A549 (cell line): ENCODE measurements at regions not wholly inside any gene's neighbourhood (a gene's known extent, or its start where the extent isn't known, plus 50 kb on each side); places are given as distances from the start of the nearest gene placed in this dataset.

Source experiments
- ATAC-seq, 2 experiments: fragments of 200-7000 bp in 1 of 2; fragments of >200 bp in 1 of 2; cut with Nextera tagmentation in 1 of 2; cut with Tn5 transposase in 1 of 2; 3 replicates each; pipeline versions ENCODE4 v1.8.0 to v1.9.1; 2018 to 2020; ENCODE audit warnings: mild to moderate bottlenecking in 1 of 2, moderate library complexity in 1 of 2
- CTCF ChIA-PET: fragments of 300-600 bp; sonication (Branson Sonifier 250); formaldehyde crosslinking; extraction: SDS; loops from one replicate; lab custom pipeline; 2021; ENCODE audit warnings: antibody characterized with exemption, inconsistent platforms; lab: Yijun Ruan, JAX
- POLR2A ChIA-PET: fragments of 350-600 bp; formaldehyde crosslinking; extraction: SDS; loops from one replicate; lab custom pipeline; 2021; ENCODE audit warnings: antibody characterized with exemption, inconsistent platforms; lab: Yijun Ruan, JAX
- DNase-seq, 2 experiments: peaks; one replicate each; pipeline versions ENCODE4 v3.0.0 to v3.0.0-alpha.2; 2011 to 2016; ENCODE audit warnings: low read depth in 1 of 2, low spot score in 1 of 2
- FAIRE-seq: peaks from 2 replicates; lab custom pipeline; 2011; peaks lifted over from hg19 to GRCh38; lab: Jason Lieb, UNC
- H3K27ac ChIP-seq, 2 experiments: fragments of >200 bp; sonication (Bioruptor Twin); formaldehyde crosslinking; 3 replicates each; pipeline ENCODE4 v1.5.1; 2016 to 2017
- H3K4me1 ChIP-seq: fragments of >200 bp; sonication (Bioruptor Twin); formaldehyde crosslinking; 3 replicates; pipeline ENCODE4 v1.6.1; 2016
- H3K4me2 ChIP-seq: fragments of >200 bp; sonication (Bioruptor Twin); formaldehyde crosslinking; 3 replicates; pipeline ENCODE4 v1.6.1; 2016
- H3K4me3 ChIP-seq: fragments of >200 bp; sonication (Bioruptor Twin); formaldehyde crosslinking; 3 replicates; pipeline ENCODE4 v1.5.1; 2016
- H3K9me3 ChIP-seq: fragments of >200 bp; sonication (Bioruptor Twin); formaldehyde crosslinking; 3 replicates; pipeline ENCODE4 v1.6.1; 2016
- ATOH8 ChIP-seq: fragments of 250-450 bp; sonication (Bioruptor Pico); IDR thresholded peaks from 2 replicates; pipeline ENCODE4 v1.5.0; 2020; ENCODE audit warnings: low read depth, mild to moderate bottlenecking, moderate library complexity
- BHLHE40 ChIP-seq: IDR thresholded peaks from 2 replicates; pipeline ENCODE4 v1.6.1; 2012; ENCODE audit warnings: low read depth, low read length, inconsistent platforms
- CBX2 ChIP-seq: fragments of 200-600 bp; sonication (generic); IDR thresholded peaks from 2 replicates; pipeline ENCODE4 v1.6.1; 2016; ENCODE audit warnings: low read depth, mild to moderate bottlenecking, borderline replicate concordance
- CHD4 ChIP-seq: fragments of 200-600 bp; sonication (generic); IDR thresholded peaks from 2 replicates; pipeline ENCODE4 v1.6.1; 2016; ENCODE audit warnings: antibody characterized with exemption, mild to moderate bottlenecking, borderline replicate concordance
- ELK1 ChIP-seq: fragments of 150-350 bp; IDR thresholded peaks from 2 replicates; pipeline ENCODE4 v1.6.1; 2014; ENCODE audit warnings: low read depth, mild to moderate bottlenecking, low read length
- EP300 ChIP-seq, 2 experiments: fragments of >200 bp; sonication (Bioruptor Twin); formaldehyde crosslinking; IDR thresholded peaks; 2 replicates in 1 of 2; 3 replicates in 1 of 2; pipeline ENCODE4 v1.6.1; 2016 to 2017
- FOSL2 ChIP-seq, 2 experiments: fragments of 450-650 bp in 1 of 2; fragments of >200 bp in 1 of 2; sonication (Bioruptor Twin) in 1 of 2; formaldehyde crosslinking; IDR thresholded peaks; 2 replicates each; pipeline versions ENCODE4 v1.5.0 to v1.6.1; 2016 to 2020; ENCODE audit warnings: mild to moderate bottlenecking in 1 of 2, moderate library complexity in 1 of 2
- HES2 ChIP-seq: fragments of >200 bp; sonication (Bioruptor Twin); formaldehyde crosslinking; IDR thresholded peaks from 2 replicates; pipeline ENCODE4 v1.6.1; 2016
- HEYL ChIP-seq: fragments of 250-450 bp; sonication (Bioruptor Pico); IDR thresholded peaks from 2 replicates; pipeline ENCODE4 v1.8.0; 2021; ENCODE audit warnings: mild to moderate bottlenecking, moderate library complexity
- HMGXB4 ChIP-seq: fragments of 250-450 bp; sonication (Bioruptor Pico); IDR thresholded peaks from 2 replicates; pipeline ENCODE4 v1.5.0; 2021; ENCODE audit warnings: mild to moderate bottlenecking, moderate library complexity, borderline replicate concordance
- HOXB5 ChIP-seq: fragments of 250-450 bp; sonication (Bioruptor Pico); IDR thresholded peaks from 2 replicates; pipeline ENCODE4 v1.5.0; 2020; ENCODE audit warnings: mild to moderate bottlenecking, moderate library complexity
- KDM1A ChIP-seq: fragments of 200-600 bp; sonication (generic); IDR thresholded peaks from 2 replicates; pipeline ENCODE4 v1.6.1; 2016; ENCODE audit warnings: low read depth, mild to moderate bottlenecking
- MAZ ChIP-seq: fragments of 150-350 bp; IDR thresholded peaks from 2 replicates; pipeline ENCODE4 v1.6.1; 2014; ENCODE audit warnings: antibody characterized with exemption, low read depth, low read length, borderline replicate concordance
- NFE2L2 ChIP-seq: fragments of 150-350 bp; conservative IDR thresholded peaks from 2 replicates; pipeline ENCODE4 v1.6.1; 2014; ENCODE audit warnings: low read length
- NR3C1 ChIP-seq: fragments of >200 bp; sonication (Bioruptor Twin); formaldehyde crosslinking; IDR thresholded peaks from 3 replicates; pipeline ENCODE4 v1.6.1; 2017
- PBX3 ChIP-seq: IDR thresholded peaks from 2 replicates; pipeline ENCODE4 v1.6.1; 2012
- POLR2A ChIP-seq: IDR thresholded peaks from 2 replicates; pipeline ENCODE4 v1.6.1; 2012; ENCODE audit warnings: mild to moderate bottlenecking, low read length
- POLR2AphosphoS2 ChIP-seq: conservative IDR thresholded peaks from 2 replicates; pipeline ENCODE4 v1.6.1; 2012; ENCODE audit warnings: low read length, improper control_type of control experiment, inconsistent platforms
- RAD21 ChIP-seq, 2 experiments: fragments of >200 bp in 1 of 2; sonication (Bioruptor Twin) in 1 of 2; formaldehyde crosslinking in 1 of 2; IDR thresholded peaks in 1 of 2; conservative IDR thresholded peaks in 1 of 2; 2 replicates in 1 of 2; 3 replicates in 1 of 2; pipeline ENCODE4 v1.6.1; 2012 to 2018; ENCODE audit warnings: inconsistent platforms in 1 of 2
- RARB ChIP-seq: fragments of 250-450 bp; sonication (Bioruptor Pico); IDR thresholded peaks from 2 replicates; pipeline ENCODE4 v1.8.0; 2021; ENCODE audit warnings: mild to moderate bottlenecking, moderate library complexity
- RCOR1 ChIP-seq: fragments of 150-350 bp; IDR thresholded peaks from 2 replicates; pipeline ENCODE4 v1.6.1; 2014; ENCODE audit warnings: antibody characterized with exemption, low read length, low read depth
- TFCP2L1 ChIP-seq: fragments of 250-450 bp; sonication (Bioruptor Pico); IDR thresholded peaks from 2 replicates; pipeline ENCODE4 v1.5.0; 2021; ENCODE audit warnings: mild to moderate bottlenecking
- TP53 ChIP-seq: fragments of 250-450 bp; sonication (Bioruptor Pico); IDR thresholded peaks from 2 replicates; pipeline ENCODE4 v1.5.0; 2021; ENCODE audit warnings: mild to moderate bottlenecking, moderate library complexity
- ZC3H11A ChIP-seq: fragments of 450-650 bp; IDR thresholded peaks from 2 replicates; pipeline ENCODE4 v1.6.1; 2014; ENCODE audit warnings: antibody characterized with exemption, mild to moderate bottlenecking
- ZFP36 ChIP-seq: fragments of 450-650 bp; IDR thresholded peaks from 2 replicates; pipeline ENCODE4 v1.6.1; 2014; ENCODE audit warnings: borderline replicate concordance; ENCODE audit not compliant: partially characterized antibody
- ZSCAN20 ChIP-seq: fragments of 250-450 bp; sonication (Bioruptor Pico); IDR thresholded peaks from 2 replicates; pipeline ENCODE4 v1.8.0; 2022; ENCODE audit warnings: mild to moderate bottlenecking, moderate library complexity
- WGBS: methylation state at CpG from one replicate; pipeline ENCODE4 v1.1.6; 2017; ENCODE audit errors: missing lambda C conversion rate; 5-methylcytosine and 5-hydroxymethylcytosine counted together

- no peak for FAIRE-seq
- CTCF ChIA-PET, result no interaction called here
Observed at GRCh38 chr1:4908486-4908885, 254.1 kb downstream of the AJAP1 start.

GRCh38 chr1:4894566-4894965 lies 240.2 kb downstream of the AJAP1 start:
- Histone ChIP-seq H3K27ac (no peak overlapping the region), H3K4me3 (no peak overlapping the region), H3K4me2 (no peak overlapping the region), H3K4me1 (no peaks in the 10 kb centered on the region), H3K9me3 (no peaks in the 10 kb centered on the region)
- WGBS, result 2% methylated on average over 4 of the region's 4 CpGs
- CTCF ChIA-PET, result no interaction called here
- ATAC-seq, result no peak
- no peak for DNase-seq
- POLR2A ChIA-PET, result no interaction called here
- TF ChIP-seq HOXB5 (CRISPR knock-in tag) (no peak), TFCP2L1 (CRISPR knock-in tag) (no peak), HEYL (CRISPR knock-in tag) (no peak), CBX2 (no peak), RCOR1 (no peak), EP300 (IDR thresholded peaks at IDR 0.05) (no peak), POLR2AphosphoS2 (no peak), ELK1 (no peak), RARB (CRISPR knock-in tag) (no peak), ATOH8 (CRISPR knock-in tag) (no peak), ZFP36 (no peak), POLR2A (no peak), NFE2L2 (no peak), NR3C1 (no peak), PBX3 (no peak), TP53 (CRISPR knock-in tag) (no peak), HMGXB4 (no peak), BHLHE40 (no peak)
- no peak for FAIRE-seq

More at GRCh38 chr1:4908486-4908885, 254.1 kb downstream of the AJAP1 start:
- POLR2A ChIA-PET, result no interaction called here
- TF ChIP-seq RAD21 (conservative IDR thresholded peaks at IDR 0.05 in 1 of 2, IDR thresholded peaks at IDR 0.05 in 1 of 2) (no peak), FOSL2 (IDR thresholded peaks at IDR 0.05) (no peak), FOSL2 (CRISPR knock-in tag; IDR thresholded peaks at IDR 0.05) (no peak), MAZ (no peak), ZSCAN20 (no peak), ELK1 (no peak), HES2 (no peak), ZC3H11A (no peak), EP300 (IDR thresholded peaks at IDR 0.05) (no peak), KDM1A (no peak), POLR2AphosphoS2 (no peak), ZFP36 (no peak), CHD4 (no peak), ATOH8 (CRISPR knock-in tag) (no peak)
- 23% methylated on average over 13 of the region's 13 CpGs for WGBS
- Histone ChIP-seq H3K4me1 (no peaks in the 10 kb centered on the region), H3K4me3 (no peak overlapping the region), H3K4me2 (no peak overlapping the region), H3K9me3 (no peaks in the 10 kb centered on the region), H3K27ac (no peak overlapping the region)
- no peak for ATAC-seq
- no peak for DNase-seq
